ENCODE measurements at regions not wholly inside any gene's neighbourhood (a gene's known extent, or its start where the extent isn't known, plus 50 kb on each side); places are given as distances from the start of the nearest gene placed in this dataset.

GRCh38 chr2:185404578-185404977 lies 334.0 kb upstream of the FSIP2 start:
- TF ChIP-seq EZH2 (IDR thresholded peaks at IDR 0.05; ENCODE audit: insufficient read depth, poor library complexity, severe bottlenecking): no peak
- TF ChIP-seq EZH2phosphoT487 (IDR thresholded peaks at IDR 0.05; ENCODE audit: insufficient read depth, low read depth): no peak

Measured in GM23248 (cell line).